RCC 7860 (cell line): ENCODE measurements at regions not wholly inside any gene's neighbourhood (a gene's known extent, or its start where the extent isn't known, plus 50 kb on each side); places are given as distances from the start of the nearest gene placed in this dataset.
A peak's percentile ranks its signal among the peaks of the same experiment; 100 is the strongest.
"Not testable (repeated sequence)": the region's sequence is repeated elsewhere in the genome, so short reads cannot be mapped to it uniquely, and the experiment has no call there.

Experiments used
- DNase-seq: peaks from one replicate; pipeline ENCODE4 v3.0.0-alpha.2; 2015; ENCODE audit warnings: low spot score
- FAIRE-seq: peaks from 2 replicates; lab custom pipeline; 2012; peaks lifted over from hg19 to GRCh38; lab: Jason Lieb, UNC

DNA sequence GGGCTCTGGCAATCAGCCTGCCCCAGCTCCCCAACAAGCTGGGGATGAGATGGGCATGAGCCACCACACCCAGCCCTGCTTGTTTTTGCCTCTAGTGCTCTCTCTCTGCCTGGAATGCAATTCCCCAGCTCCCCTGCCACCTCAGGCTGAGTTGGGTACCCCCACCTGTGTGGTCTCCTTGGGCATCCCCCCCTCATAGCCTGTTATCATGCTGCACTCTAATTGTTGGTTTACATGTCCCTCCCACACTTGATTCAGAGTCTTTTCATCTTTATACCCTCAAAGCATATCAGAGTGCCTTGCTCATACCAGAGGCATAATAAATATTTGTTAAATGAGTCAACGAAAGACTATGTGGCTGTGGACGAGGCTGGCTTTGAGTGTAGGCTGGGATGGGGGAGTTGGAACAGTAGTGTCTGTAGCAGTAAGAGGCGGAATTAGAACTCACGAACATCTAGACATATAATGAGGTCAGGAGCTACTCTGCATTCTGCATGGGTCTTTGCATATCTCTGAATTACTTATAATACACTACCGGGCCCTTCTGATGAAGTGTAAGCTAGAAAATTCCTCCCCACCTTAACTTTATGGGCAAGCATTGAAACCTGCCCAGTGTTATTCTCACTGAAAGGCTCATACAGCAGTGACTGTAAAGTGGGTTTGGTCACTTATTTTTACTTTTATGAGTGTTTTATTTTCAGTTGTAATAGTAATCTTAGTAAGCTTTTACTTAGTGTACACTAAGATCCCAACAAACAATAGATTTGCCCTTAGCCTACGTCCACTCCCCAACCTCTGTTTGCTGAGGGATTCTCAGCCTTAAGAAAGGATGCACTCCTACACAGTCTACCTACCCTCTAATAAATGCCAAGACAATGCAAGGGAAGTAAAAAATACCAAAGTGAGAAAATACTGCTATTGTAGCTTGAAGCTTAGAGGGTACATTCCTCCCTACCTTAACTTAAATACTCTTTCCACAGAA, 58.7 kb downstream of the EDN1 start:
- DNase-seq (peak; percentile 98), FAIRE-seq (peak; percentile 95)

DNA sequence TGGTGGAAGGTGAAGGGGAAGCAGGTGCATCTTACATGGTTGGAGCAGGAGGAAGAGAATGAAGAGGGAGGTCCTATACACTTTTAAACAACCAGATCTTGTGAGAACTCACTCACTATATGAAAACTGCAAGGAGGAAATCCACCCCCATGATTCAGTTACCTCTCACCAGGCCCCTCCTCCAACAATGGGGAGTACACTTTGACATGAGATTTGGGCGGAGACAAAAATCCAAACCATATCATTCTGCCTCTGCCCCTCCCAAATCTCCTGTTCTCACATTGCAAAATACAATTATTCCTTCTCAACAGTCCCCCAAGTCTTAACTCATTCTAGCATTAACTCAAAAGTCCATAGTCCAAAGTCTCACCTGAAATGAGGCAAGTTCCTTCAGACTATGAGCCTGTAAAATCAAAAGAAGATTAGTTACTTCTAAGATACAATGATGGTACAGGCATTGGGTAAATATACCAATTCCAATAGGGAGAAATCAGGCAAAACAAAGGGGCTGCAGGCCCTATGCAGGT, 60.5 kb downstream of the EDN1 start:
- FAIRE-seq (no peak), DNase-seq (no peak)

DNA sequence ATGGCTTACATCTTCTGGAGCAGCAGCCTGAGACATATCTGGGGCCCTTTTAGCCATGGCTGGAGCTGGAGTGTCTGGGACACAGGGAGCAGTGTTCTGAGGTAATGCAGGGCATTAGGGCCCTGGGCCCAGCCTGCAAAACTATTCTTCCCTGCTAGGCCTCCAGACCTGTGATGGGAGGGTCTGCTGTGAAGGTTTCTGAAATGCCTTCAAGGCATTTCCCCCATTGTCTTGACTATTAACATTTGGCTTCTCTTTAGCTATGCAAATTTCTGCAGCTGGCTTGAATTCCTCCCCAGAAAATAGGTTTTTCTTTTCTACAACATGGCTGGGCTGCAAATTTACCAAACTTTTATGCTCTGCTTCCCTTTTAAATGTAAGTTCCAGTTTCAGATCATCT, 61.5 kb downstream of the EDN1 start:
- FAIRE-seq = no peak
- DNase-seq = no peak

DNA sequence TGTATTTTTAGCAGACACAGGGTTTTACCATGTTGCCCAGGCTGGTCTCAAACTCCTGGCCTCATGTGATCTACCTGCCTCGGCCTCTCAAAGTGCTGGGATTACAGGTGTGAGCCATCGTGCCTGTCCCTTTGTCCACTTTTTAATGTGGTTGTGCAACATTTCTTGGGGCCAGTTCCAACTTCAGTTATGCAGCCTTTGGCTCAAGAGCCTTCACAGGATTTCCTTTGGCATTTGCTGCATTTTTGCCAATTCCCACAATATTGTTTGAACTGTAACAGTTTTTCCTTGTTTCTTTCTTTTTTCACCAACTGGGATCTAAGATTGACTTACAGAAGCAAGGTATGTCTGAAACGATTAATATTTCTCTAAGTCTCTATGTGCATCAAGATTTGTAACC, 63.6 kb downstream of the EDN1 start:
- no peak for DNase-seq
- FAIRE-seq = no peak

DNA sequence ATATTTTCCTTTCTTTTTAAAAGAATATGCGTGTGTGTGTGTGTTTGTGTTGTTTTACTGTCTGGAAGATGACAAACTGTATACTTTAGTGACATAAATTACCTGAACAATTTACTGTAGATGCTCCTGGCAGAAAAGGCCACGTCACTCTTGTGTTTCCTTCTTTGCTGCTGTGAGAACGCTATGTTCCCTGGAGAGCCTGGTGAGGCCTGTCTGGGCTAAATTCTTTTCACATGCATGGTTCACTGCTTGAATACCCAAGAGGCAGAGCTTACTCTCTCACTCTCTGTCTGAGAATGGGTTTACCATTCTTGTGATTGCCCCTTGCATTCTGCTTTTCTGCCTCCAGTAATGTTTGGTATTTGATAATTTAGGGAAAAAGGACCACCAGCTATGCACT, 64.3 kb downstream of the EDN1 start:
- FAIRE-seq = no peak

DNA sequence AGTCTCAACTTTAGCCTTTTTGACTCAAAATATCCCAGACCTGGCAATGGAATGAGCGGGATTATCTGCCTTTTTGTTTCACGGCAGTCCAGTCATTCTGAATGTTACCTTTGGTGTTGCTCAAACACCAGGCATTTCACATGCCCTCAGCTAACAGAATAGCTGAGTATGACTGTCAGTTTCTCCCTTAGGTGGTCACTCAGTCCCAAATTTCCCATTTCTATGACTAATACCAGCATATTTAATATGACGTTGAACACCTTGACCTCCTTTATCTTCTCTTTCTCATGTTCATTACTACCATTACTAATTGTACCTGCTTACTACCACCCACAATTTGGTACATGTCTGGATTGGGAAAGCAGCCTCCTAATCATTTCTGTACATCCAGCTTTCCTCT, 65.2 kb downstream of the EDN1 start:
- DNase-seq (no peak), FAIRE-seq (no peak)

More for the DNA sequence above, 64.3 kb downstream of the EDN1 start:
- DNase-seq = no peak

DNA sequence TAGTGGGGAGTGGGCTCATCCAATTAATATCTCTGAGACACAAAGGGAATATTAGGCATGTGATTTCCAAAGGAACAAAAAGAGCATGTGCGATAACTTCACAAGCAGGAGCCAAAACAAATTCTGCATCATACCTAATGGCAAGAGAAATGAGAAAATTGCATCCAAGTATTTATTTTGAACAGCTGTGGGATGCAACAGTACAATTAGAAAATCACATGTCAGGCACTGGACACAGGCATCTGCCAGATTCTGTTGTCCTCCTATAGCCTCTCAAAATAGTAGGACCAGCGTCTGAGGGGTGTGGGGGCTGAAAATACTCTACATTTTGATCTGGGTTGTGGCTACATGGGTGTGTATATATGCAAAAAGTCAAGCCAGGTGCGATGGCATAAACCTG, 66.3 kb downstream of the EDN1 start:
- DNase-seq (no peak), FAIRE-seq (no peak)

DNA sequence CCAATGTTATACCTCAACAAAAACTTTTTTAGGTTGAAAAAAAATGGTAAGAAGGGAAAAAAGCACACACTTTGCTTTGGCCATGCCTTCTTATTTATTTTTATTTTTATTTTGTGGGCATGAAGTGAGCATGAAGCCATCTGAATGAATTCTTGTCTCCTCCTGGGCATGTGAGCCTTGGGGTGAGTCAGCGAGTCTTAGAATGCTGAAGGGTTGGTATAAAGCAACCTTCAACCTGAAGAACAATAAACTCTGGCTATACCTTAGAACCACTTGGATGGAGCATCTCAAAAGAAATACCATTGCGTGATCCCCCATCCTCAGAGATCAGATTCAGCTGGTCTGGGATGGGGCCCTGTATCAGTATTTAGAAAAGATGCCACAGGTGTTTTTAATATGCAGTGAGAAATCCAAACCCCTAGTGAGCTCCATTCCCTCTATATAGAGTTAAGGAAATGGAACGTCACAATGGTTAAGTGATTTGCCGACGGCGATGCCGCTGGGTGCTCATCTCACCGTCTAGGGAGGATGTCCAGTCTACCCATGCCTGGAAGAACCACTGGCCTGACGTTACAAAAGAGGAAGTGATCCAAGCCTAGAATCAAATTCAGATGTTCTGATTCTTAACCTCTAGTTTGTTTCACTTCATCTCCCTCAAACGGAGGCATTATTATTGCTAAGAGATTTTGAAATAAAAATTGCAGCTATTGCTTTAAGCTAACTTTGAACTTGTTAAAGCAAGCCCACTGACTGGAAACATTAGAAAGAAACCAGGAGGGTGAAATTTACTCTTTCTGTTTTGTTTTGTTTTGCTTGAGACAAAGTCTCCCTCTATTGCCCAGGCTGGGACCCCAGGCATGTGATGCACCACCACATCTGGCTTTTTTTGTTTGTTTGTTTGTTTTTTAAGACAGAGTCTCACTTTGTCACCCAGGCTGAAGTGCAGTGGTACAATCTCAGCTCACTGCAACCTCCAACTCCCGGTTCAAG, 67.1 kb downstream of the EDN1 start:
- no peak for DNase-seq
- no peak for FAIRE-seq

DNA sequence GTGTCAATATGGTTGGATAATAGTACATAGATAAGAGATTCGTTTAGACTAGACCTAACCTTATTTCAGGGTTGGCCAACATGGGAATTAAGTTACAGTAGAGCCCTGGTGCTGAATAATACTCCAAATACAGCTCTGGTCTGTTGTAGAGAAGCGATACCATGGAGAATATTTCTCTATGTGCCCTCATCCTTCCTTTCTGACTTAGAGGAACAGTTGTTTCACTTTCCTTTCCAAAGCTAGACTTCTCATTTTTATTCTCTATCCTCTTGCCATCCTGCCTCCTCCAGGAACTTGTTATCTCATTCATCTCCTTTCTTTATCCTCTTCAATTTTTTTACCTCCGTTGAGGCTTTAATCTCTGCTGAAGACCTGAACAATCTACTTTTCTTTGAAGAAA, 68.9 kb downstream of the EDN1 start:
- no peak for FAIRE-seq
- DNase-seq = no peak

DNA sequence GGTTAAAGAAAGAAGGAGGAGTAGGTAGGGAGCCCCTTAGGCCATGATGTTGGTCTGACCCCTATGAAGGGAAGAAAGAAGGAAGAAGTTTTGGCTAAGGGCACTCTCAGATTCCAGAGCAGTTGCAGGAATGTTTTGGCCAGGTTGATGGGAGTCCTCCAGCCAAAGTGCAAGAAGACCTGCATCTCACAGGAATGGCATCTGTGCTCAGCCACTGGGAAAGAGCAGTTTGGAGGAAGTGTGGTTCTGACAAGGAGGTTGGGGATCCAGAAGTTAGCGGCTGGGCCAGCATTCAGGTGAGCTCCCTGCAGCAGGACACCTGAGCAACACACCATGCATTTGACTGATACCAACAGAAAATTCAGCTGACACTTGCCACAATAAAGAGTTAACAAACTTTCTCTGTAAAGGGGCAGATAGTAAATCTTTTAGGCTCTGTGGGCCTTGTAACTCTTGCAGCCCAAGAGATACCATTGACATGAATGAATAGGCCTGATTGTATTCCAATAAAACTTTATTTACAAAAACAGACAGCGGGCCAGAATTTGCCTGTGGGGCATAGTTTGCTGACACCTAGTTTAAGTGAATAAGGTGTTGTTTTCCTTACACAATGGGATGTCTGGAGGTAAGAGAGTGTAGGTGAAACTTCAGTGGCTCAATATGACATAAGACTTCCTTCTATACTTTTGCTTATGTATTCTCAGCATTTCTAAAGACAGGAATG, 71.0 kb downstream of the EDN1 start:
- DNase-seq = no peak
- FAIRE-seq = no peak

DNA sequence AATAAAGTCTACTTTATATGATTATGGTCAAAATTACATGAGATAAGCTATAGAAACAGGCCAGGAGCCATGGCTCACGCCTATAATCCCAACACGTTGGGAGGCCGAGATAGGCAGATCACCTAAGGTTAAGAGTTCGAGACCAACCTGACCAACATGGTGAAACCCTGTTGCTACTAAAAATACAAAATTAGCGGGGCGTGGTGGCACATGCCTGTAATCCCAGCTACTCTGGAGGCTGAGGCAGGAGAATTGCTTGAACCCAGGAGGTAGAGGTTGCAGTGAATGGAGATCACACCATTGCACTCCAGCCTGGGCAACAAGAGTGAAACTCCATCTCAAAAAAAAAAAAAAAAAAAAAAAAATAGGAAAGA, 73.1 kb downstream of the EDN1 start:
- not testable (repeated sequence) for DNase-seq, FAIRE-seq

DNA sequence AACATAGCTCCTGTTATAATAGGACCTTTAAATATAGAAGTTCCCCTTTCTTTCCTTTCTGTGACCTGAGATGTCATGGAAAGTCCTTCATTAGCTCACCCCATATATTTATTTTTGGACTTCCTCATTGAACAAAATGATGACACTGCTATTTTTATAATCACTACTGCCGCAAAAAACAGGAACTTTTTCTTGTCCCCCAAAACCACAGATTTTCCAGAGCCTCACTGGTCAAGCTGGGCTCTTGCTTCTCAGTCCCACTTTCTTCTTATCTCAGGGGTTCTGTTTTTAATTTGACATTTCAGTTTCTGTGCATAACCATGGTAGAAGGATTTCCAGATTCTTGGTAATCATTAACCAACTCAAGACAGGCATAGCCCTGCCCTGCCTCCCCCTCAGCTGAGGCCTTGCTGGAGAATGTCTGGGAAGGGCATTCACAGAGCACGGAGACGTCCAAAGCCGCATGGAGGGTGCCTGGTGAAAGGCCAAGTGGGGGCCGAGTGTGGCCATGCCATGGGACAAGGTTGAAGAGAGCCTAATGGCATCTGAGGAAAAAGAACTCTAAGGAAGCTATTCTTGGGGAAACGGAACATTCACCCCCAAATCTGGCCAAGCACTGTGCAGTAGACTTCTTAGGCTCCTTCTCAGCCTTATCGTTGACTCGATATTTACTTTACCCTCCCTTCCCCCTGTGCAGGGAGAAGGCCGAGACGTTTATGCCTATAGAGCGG, 73.7 kb downstream of the EDN1 start:
- peak; percentile 79 for DNase-seq
- peak; percentile 79 for FAIRE-seq

DNA sequence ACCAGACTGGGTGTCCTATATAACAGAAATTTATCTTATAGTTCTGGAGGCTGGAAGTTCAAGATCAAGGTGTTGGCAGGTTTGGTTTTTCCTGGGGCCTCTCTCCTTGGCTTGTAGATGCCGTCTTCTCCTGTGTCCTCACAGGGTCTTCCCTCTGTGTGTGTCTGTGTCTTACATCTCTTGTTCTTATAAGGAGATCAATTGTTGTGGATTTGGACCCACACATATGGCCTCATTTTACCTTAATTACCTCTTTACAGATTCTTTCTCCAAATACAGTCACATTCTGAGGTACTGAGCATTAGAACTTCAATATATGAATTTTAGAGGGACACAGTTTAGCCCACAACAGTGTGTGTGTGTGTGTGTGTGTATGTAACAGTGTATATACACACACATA, 74.5 kb downstream of the EDN1 start:
- no peak for DNase-seq
- FAIRE-seq = no peak

DNA sequence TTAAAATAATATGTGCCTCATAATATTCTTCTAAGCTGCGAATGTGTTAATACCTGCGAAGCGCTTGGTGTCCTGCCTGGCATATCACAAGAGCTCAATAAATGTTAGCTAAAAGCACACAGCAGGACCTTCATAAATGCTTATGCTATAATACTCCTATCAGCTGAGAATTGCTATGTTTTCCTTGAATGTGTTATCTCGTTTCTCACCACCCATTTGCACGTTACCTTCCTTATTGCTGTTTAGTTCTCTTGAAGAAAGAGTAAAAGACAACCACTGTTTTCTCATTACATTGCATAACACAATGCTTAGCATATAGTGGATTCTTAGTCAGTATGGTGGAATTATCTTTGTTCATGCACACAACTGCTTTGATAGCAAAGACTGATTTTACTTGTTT, 76.6 kb downstream of the EDN1 start:
- no peak for FAIRE-seq
- no peak for DNase-seq

DNA sequence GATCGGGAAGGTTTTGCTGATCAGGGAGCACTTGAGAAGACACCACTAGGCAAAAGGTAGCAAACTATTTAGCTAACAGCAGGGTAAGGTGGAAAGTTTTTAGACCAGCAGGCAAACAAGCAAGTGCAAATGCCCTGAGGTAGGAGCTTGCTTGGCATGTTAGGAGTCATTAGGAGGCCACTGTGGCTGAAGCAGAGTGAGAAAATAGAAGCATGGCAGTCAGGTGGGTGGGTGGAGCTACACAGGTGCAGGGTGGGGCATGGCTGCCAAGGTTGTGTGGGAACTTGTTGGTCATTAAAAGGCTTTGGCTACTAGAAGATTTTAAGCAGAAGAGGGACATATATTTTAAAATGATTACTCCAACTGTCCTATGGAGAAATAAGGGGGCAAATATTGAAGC, 77.3 kb downstream of the EDN1 start:
- DNase-seq (no peak), FAIRE-seq (no peak)

DNA sequence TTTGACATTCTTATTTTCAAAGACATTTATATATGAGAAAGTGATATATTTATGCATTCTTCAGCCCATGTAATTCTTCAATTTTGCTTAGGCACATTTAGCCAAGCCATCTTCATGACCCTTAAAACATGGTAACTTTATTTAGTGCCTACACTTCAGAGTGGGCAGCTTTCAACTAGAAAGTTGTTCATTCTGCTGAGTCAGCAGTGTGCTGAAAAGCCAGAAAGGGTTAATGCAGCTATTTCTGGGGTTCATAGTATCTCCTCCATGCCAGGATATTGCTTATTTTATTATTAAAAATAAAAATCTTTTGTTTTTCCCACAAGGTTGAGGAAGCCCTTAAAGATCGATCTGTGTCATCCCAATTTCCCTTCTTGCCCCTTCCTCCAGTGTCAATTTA, 79.2 kb downstream of the EDN1 start:
- no peak for DNase-seq
- FAIRE-seq = no peak

DNA sequence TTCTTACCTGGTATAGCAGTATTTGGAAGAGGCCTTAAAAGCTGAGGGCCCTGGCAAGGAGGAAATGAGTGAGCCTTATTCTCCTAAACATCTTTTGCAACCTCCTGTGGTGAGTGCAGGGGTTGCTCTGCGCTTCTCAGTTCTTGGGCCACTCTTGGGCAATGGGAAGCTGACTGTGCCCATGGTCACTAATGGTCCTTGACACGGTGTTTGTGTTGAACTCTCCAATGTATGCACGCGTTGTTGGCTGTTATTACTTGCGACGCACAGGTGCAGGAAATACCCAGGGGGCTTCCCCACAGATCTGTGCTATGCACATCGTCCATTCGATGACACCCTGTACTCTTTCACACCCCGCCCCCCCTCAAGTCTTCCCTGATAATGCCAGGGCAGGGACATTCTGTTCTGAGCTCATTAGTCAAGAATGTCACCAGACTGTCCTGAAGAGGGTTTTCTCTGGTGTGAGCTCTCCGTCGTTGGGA, 79.7 kb downstream of the EDN1 start:
- FAIRE-seq (no peak), DNase-seq (no peak)

DNA sequence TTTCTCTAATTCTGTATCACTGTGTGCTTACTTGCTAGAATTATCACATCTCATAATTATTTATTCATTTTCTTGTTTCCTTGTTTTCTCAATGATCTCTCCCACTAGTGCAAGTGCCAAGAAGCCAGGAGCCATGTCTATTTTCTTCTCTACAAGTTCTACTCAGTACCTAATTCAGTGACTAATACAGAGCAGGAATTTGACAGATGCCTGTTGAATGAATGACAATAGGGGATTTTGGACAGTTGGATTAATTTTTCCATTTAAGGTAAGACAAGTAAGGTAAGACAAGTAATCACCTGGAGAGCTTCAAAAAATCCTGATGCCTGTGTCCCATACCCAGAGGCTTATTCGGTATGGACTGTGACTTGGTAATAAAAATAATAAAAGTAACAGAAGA, 81.0 kb downstream of the EDN1 start:
- DNase-seq (peak; percentile 37), FAIRE-seq (no peak)

DNA sequence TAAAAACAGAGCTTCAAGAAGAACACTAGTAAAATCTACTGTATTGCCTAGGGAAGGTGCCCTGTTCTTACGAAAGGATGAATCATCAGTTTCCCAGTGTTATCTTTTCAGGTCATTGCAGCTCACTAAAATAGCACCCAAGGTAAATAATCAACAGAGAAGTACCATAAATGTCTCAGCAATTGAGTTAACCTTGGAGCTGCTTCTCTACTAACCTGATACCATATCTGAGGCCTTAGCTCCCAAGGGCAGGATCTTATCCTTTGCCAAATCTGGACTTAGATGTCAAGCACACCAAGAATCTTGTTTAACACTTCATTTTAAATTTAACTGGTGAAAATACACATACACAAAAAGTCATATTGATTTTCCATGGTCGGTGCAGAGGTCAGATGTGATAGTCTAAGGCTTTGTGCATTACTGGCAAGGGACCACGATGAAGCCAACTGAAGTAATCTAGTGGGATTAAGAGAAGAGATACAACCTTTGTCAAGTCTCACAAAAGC, 81.5 kb downstream of the EDN1 start:
- DNase-seq (peak; percentile 75), FAIRE-seq (peak; percentile 90)

DNA sequence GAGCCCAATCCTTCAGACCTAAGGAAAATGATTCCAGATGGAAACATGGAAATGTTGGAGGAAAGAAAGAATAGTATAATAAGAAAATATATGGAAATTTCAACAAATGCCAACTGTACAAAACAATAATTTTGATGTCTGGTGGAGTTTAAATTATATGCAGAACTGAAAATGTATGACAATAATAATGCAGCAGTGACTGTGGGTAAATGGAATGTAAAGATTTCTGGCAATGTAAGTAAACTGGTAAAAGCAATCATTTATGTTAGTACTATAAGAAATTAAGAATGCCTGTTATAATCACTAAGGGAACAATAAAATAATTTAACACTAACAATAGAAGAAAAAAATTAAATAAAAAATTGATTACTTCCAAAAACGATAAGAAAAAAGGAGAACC, 89.0 kb downstream of the EDN1 start:
- FAIRE-seq (peak; percentile 11), DNase-seq (no peak)
